H9 (cell line): ENCODE measurements at regions not wholly inside any gene's neighbourhood (a gene's known extent, or its start where the extent isn't known, plus 50 kb on each side); places are given as distances from the start of the nearest gene placed in this dataset.
A peak's percentile ranks its signal among the peaks of the same experiment; 100 is the strongest.

Experiments
- DNase-seq: peaks from one replicate; pipeline ENCODE4 v3.0.0-alpha.2; 2017
- H2AFZ ChIP-seq: one replicate; pipeline ENCODE4 v1.6.1; 2013; ENCODE audit warnings: mild to moderate bottlenecking, low read length, control low read depth, moderate library complexity
- H2AK5ac ChIP-seq: 2 replicates; pipeline ENCODE4 v1.6.1; 2013; ENCODE audit warnings: low read length, control low read depth, mixed read lengths; ENCODE audit not compliant: insufficient read length
- H2BK120ac ChIP-seq: one replicate; pipeline ENCODE4 v1.6.1; 2013; ENCODE audit warnings: low read depth, mild to moderate bottlenecking, low read length, control low read depth, inconsistent platforms; ENCODE audit not compliant: poor library complexity, severe bottlenecking
- H2BK12ac ChIP-seq: 2 replicates; pipeline ENCODE4 v1.6.1; 2013; ENCODE audit warnings: low read length, control low read depth, mixed read lengths, low read depth; ENCODE audit not compliant: insufficient read length
- H2BK15ac ChIP-seq: 2 replicates; pipeline ENCODE4 v1.6.1; 2013; ENCODE audit warnings: low read depth, low read length, control low read depth
- H2BK20ac ChIP-seq: one replicate; pipeline ENCODE4 v1.6.1; 2013; ENCODE audit warnings: low read depth, mild to moderate bottlenecking, low read length, control low read depth, inconsistent platforms; ENCODE audit not compliant: poor library complexity, severe bottlenecking
- H2BK5ac ChIP-seq: 2 replicates; pipeline ENCODE4 v1.6.1; 2013; ENCODE audit warnings: low read length, control low read depth, mixed read lengths; ENCODE audit not compliant: insufficient read length
- H3K14ac ChIP-seq: 2 replicates; pipeline ENCODE4 v1.6.1; 2013; ENCODE audit warnings: low read length, control low read depth; ENCODE audit not compliant: insufficient read depth
- H3K18ac ChIP-seq: 2 replicates; pipeline ENCODE4 v1.6.1; 2013; ENCODE audit warnings: low read depth, mild to moderate bottlenecking, mixed read lengths, low read length, control low read depth; ENCODE audit not compliant: insufficient read length
- H3K23ac ChIP-seq: 2 replicates; pipeline ENCODE4 v1.6.1; 2013; ENCODE audit warnings: low read length, control low read depth, mixed read lengths, low read depth; ENCODE audit not compliant: insufficient read length
- H3K23me2 ChIP-seq: 2 replicates; pipeline ENCODE4 v1.6.1; 2013; ENCODE audit warnings: low read depth, mild to moderate bottlenecking, mixed read lengths, low read length, control low read depth; ENCODE audit not compliant: insufficient read length, poor library complexity, severe bottlenecking
- H3K27ac ChIP-seq: 2 replicates; pipeline ENCODE4 v1.5.1; 2013; ENCODE audit warnings: low read length, control low read depth, mixed read lengths, low read depth; ENCODE audit not compliant: insufficient read length
- H3K27me3 ChIP-seq: 2 replicates; pipeline ENCODE4 v1.6.1; 2013; ENCODE audit warnings: low read length, control low read depth, inconsistent platforms; ENCODE audit not compliant: insufficient read depth
- H3K4ac ChIP-seq: 2 replicates; pipeline ENCODE4 v1.6.1; 2013; ENCODE audit warnings: low read depth, mild to moderate bottlenecking, control low read depth, inconsistent platforms, low read length, moderate library complexity
- H3K4me1 ChIP-seq: 2 replicates; pipeline ENCODE4 v1.6.1; 2013; ENCODE audit warnings: low read length, control low read depth, inconsistent platforms; ENCODE audit not compliant: insufficient read depth
- H3K4me2 ChIP-seq: 2 replicates; pipeline ENCODE4 v1.6.1; 2013; ENCODE audit warnings: low read length, control low read depth, mixed read lengths; ENCODE audit not compliant: insufficient read length, insufficient read depth
- H3K56ac ChIP-seq: 2 replicates; pipeline ENCODE4 v1.6.1; 2013; ENCODE audit warnings: low read depth, mild to moderate bottlenecking, mixed read lengths, low read length, control low read depth; ENCODE audit not compliant: insufficient read length
- H3K79me1 ChIP-seq: 2 replicates; pipeline ENCODE4 v1.6.1; 2013; ENCODE audit warnings: low read depth, mild to moderate bottlenecking, moderate library complexity, low read length, control low read depth, inconsistent platforms; ENCODE audit not compliant: insufficient read depth, poor library complexity, severe bottlenecking
- H3K79me2 ChIP-seq: 2 replicates; pipeline ENCODE4 v1.6.1; 2013; ENCODE audit warnings: low read length, control low read depth, inconsistent platforms; ENCODE audit not compliant: insufficient read depth
- H3K9ac ChIP-seq: 2 replicates; pipeline ENCODE4 v1.6.1; 2013; ENCODE audit warnings: low read length, control low read depth, mixed read lengths; ENCODE audit not compliant: insufficient read length; ENCODE audit errors: extremely low read depth
- H3K9me3 ChIP-seq: one replicate; pipeline ENCODE4 v1.6.1; 2013; ENCODE audit warnings: low read depth, low read length, inconsistent platforms; ENCODE audit not compliant: control insufficient read depth
- H3T11ph ChIP-seq: one replicate; pipeline ENCODE4 v1.6.1; 2013; ENCODE audit warnings: mild to moderate bottlenecking, low read length, control low read depth, inconsistent platforms
- H4K20me1 ChIP-seq: one replicate; pipeline ENCODE4 v1.6.1; 2013; ENCODE audit not compliant: control insufficient read depth, insufficient read length, insufficient read depth
- H4K5ac ChIP-seq: 2 replicates; pipeline ENCODE4 v1.6.1; 2013; ENCODE audit warnings: low read depth, mild to moderate bottlenecking, mixed read lengths, low read length, control low read depth; ENCODE audit not compliant: insufficient read length
- H4K8ac ChIP-seq: replicated peaks from 2 replicates; pipeline ENCODE4 v1.6.1; 2013; ENCODE audit warnings: low read length, control low read depth, mixed read lengths, low read depth; ENCODE audit not compliant: insufficient read length
- H4K91ac ChIP-seq: 2 replicates; pipeline ENCODE4 v1.6.1; 2013; ENCODE audit warnings: low read depth, mild to moderate bottlenecking, moderate library complexity, mixed read lengths, low read length, control low read depth; ENCODE audit not compliant: insufficient read length
- H3K27ac Mint-ChIP-seq, 3 experiments: 2 replicates in 2 of 3; 3 replicates in 1 of 3; pipeline ENCODE4 v1.8.0; 2020 to 2021; ENCODE audit warnings: mixed read lengths in 3 of 3, mild to moderate bottlenecking in 1 of 3, moderate library complexity in 1 of 3
- H3K27me3 Mint-ChIP-seq: 2 replicates; pipeline ENCODE4 v1.8.0; 2021; ENCODE audit warnings: low read depth, mild to moderate bottlenecking, moderate library complexity, mixed read lengths
- H3K36me3 Mint-ChIP-seq, 3 experiments: 2 replicates in 2 of 3; 3 replicates in 1 of 3; pipeline ENCODE4 v1.8.0; 2020 to 2021; ENCODE audit warnings: low read depth in 3 of 3, mixed read lengths in 3 of 3; ENCODE audit not compliant: insufficient read depth in 1 of 3
- H3K4me1 Mint-ChIP-seq, 2 experiments: 2 replicates each; pipeline ENCODE4 v1.8.0; 2020; ENCODE audit warnings: mixed read lengths in 2 of 2
- H3K4me3 Mint-ChIP-seq, 2 experiments: 2 replicates in 1 of 2; 3 replicates in 1 of 2; pipeline ENCODE4 v1.8.0; 2020 to 2021; ENCODE audit warnings: mild to moderate bottlenecking in 2 of 2, mixed read lengths in 2 of 2, moderate library complexity in 1 of 2
- H3K9me3 Mint-ChIP-seq, 2 experiments: 2 replicates in 1 of 2; 3 replicates in 1 of 2; pipeline ENCODE4 v1.8.0; 2020; ENCODE audit warnings: mild to moderate bottlenecking in 2 of 2, mixed read lengths in 2 of 2, moderate library complexity in 1 of 2
- TF ChIP-seq, protein P1 (sequence below): fragments of 200-600 bp; sonication (generic); conservative IDR thresholded peaks from 3 replicates; pipeline ENCODE4 v1.8.0; 2021; ENCODE audit warnings: antibody characterized with exemption, mild to moderate bottlenecking

GRCh38 chr6:14040042-14040441 is 77.5 kb upstream of the CD83 start:
- Mint-ChIP-seq H3K4me1 (peaks cover 14% of the 10 kb centered on the region in 2 experiments), H3K36me3 (no peaks in the 10 kb centered on the region), H3K27ac (no peak overlapping the region), H3K4me3 (no peak overlapping the region), H3K9me3 (0 out of 5 replicates have a peak, but pooled peaks cover 0 to 3% of the 10 kb centered on the region in 2 experiments), H3K27me3 (peaks cover 5% of the 10 kb centered on the region; the same call in 1 of the 2 replicates)
- H2BK20ac ChIP-seq, result no peak overlapping the region
- H4K20me1 ChIP-seq, result no peaks in the 10 kb centered on the region
- H3K27me3 ChIP-seq, result no peaks in the 10 kb centered on the region
- no peak for DNase-seq
- peaks cover 9% of the 10 kb centered on the region; the same call in 1 of the 2 replicates for H3K4me1 ChIP-seq
- no peak overlapping the region for H2BK120ac ChIP-seq
- no peaks in the 10 kb centered on the region for H3K79me2 ChIP-seq
- no peak overlapping the region for H4K8ac ChIP-seq
- no peak overlapping the region for H2BK5ac ChIP-seq
- no peak overlapping the region for H3K18ac ChIP-seq
- H3K23me2 ChIP-seq, result no peaks in the 10 kb centered on the region
- no peak overlapping the region for H3K27ac ChIP-seq
- H3K14ac ChIP-seq, result no peak overlapping the region
- TF ChIP-seq, protein P1, sequence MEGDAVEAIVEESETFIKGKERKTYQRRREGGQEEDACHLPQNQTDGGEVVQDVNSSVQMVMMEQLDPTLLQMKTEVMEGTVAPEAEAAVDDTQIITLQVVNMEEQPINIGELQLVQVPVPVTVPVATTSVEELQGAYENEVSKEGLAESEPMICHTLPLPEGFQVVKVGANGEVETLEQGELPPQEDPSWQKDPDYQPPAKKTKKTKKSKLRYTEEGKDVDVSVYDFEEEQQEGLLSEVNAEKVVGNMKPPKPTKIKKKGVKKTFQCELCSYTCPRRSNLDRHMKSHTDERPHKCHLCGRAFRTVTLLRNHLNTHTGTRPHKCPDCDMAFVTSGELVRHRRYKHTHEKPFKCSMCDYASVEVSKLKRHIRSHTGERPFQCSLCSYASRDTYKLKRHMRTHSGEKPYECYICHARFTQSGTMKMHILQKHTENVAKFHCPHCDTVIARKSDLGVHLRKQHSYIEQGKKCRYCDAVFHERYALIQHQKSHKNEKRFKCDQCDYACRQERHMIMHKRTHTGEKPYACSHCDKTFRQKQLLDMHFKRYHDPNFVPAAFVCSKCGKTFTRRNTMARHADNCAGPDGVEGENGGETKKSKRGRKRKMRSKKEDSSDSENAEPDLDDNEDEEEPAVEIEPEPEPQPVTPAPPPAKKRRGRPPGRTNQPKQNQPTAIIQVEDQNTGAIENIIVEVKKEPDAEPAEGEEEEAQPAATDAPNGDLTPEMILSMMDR, result peak; percentile 51
- no peak overlapping the region for H4K5ac ChIP-seq
- no peak overlapping the region for H2BK12ac ChIP-seq
- no peak overlapping the region for H3K9ac ChIP-seq
- no peak overlapping the region for H3K56ac ChIP-seq
- no peaks in the 10 kb centered on the region for H3K9me3 ChIP-seq
- no peak overlapping the region for H2AK5ac ChIP-seq
- H3K4me2 ChIP-seq, result no peak overlapping the region
- no peak overlapping the region for H3K4ac ChIP-seq
- no peak overlapping the region for H3T11ph ChIP-seq
- no peak overlapping the region for H3K23ac ChIP-seq
- H3K79me1 ChIP-seq, result no peaks in the 10 kb centered on the region
- no peak overlapping the region for H2BK15ac ChIP-seq
- H2AFZ ChIP-seq, result no peak overlapping the region
- H4K91ac ChIP-seq, result no peak overlapping the region
